Prostate gland (tissue), 2 donors: ENCODE measurements at regions not wholly inside any gene's neighbourhood (a gene's known extent, or its start where the extent isn't known, plus 50 kb on each side); places are given as distances from the start of the nearest gene placed in this dataset.

Source experiments
- POLR2A ChIP-seq: fragments of 450-650 bp; IDR thresholded peaks from one replicate; pipeline ENCODE4 v1.6.1; 2016; ENCODE audit warnings: antibody characterized with exemption, mild to moderate bottlenecking
- TF ChIP-seq, protein P1 (sequence below), 4 experiments: fragments of 200-600 bp in 2 of 4; fragments of 450-650 bp in 2 of 4; sonication (generic) in 2 of 4; IDR thresholded peaks; 1 replicate in 3 of 4; 2 replicates in 1 of 4; pipeline ENCODE4 v1.5.1; 2016 to 2019; ENCODE audit warnings: antibody characterized with exemption in 4 of 4, mild to moderate bottlenecking in 2 of 4, moderate library complexity in 2 of 4

DNA sequence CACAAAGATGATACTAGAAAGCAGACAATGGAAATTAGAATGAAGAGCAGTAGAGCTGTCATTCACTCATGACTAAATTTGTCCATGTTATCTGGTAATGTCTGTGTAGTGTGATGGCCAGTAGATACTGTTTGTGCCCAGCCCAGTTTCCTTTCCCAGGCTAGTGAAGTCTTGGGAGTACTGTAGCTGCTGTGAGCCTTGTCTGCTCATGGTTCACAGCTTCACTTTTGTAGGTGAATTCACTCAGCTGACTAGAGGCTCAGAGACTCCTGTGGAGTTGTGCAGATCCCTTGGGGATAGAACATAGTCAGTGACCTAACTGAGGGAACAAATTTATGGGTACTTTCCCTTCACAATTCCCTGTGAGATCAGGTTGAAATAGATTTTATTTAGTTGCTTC is 572.5 kb downstream of the ARL4A start:
- TF ChIP-seq, protein P1, sequence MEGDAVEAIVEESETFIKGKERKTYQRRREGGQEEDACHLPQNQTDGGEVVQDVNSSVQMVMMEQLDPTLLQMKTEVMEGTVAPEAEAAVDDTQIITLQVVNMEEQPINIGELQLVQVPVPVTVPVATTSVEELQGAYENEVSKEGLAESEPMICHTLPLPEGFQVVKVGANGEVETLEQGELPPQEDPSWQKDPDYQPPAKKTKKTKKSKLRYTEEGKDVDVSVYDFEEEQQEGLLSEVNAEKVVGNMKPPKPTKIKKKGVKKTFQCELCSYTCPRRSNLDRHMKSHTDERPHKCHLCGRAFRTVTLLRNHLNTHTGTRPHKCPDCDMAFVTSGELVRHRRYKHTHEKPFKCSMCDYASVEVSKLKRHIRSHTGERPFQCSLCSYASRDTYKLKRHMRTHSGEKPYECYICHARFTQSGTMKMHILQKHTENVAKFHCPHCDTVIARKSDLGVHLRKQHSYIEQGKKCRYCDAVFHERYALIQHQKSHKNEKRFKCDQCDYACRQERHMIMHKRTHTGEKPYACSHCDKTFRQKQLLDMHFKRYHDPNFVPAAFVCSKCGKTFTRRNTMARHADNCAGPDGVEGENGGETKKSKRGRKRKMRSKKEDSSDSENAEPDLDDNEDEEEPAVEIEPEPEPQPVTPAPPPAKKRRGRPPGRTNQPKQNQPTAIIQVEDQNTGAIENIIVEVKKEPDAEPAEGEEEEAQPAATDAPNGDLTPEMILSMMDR (IDR thresholded peaks at IDR 0.05): no peak
- TF ChIP-seq POLR2A: no peak
